Chondrocyte (in vitro differentiated cells): ENCODE measurements at regions not wholly inside any gene's neighbourhood (a gene's known extent, or its start where the extent isn't known, plus 50 kb on each side); places are given as distances from the start of the nearest gene placed in this dataset.

ENCODE experiments used
- DNase-seq: peaks from one replicate; pipeline ENCODE4 v3.0.0; 2021; ENCODE audit warnings: mixed read lengths, low spot score
- H3K27ac Mint-ChIP-seq: one replicate; pipeline ENCODE4 v1.8.0; 2021; ENCODE audit warnings: mild to moderate bottlenecking, moderate library complexity, mixed read lengths; ENCODE audit not compliant: unreplicated experiment
- H3K27me3 Mint-ChIP-seq: 2 replicates; pipeline ENCODE4 v1.8.0; 2021; ENCODE audit warnings: low read depth, mixed read lengths
- H3K36me3 Mint-ChIP-seq: 2 replicates; pipeline ENCODE4 v1.8.0; 2021; ENCODE audit warnings: low read depth, mixed read lengths
- H3K4me1 Mint-ChIP-seq: 2 replicates; pipeline ENCODE4 v1.8.0; 2021; ENCODE audit warnings: low read depth, mild to moderate bottlenecking, mixed read lengths
- H3K4me3 Mint-ChIP-seq: one replicate; pipeline ENCODE4 v1.8.0; 2021; ENCODE audit warnings: mild to moderate bottlenecking, moderate library complexity, mixed read lengths; ENCODE audit not compliant: unreplicated experiment
- H3K9me3 Mint-ChIP-seq: 2 replicates; pipeline ENCODE4 v1.8.0; 2021; ENCODE audit warnings: low read depth, mixed read lengths
- TF ChIP-seq, protein P1 (sequence below): fragments of 200-600 bp; sonication (generic); IDR thresholded peaks from 2 replicates; pipeline ENCODE4 v1.5.0; 2021; ENCODE audit warnings: antibody characterized with exemption, mild to moderate bottlenecking, moderate library complexity

GRCh38 chr15:46901001-46901400 is 816.3 kb upstream of the SEMA6D start:
- Mint-ChIP-seq H3K4me3 (no peak overlapping the region), H3K4me1 (no peaks in the 10 kb centered on the region), H3K36me3 (no peaks in the 10 kb centered on the region), H3K9me3 (peaks cover 6% of the 10 kb centered on the region), H3K27me3 (no peaks in the 10 kb centered on the region), H3K27ac (no peak overlapping the region)
- no peak for DNase-seq
- TF ChIP-seq, protein P1, sequence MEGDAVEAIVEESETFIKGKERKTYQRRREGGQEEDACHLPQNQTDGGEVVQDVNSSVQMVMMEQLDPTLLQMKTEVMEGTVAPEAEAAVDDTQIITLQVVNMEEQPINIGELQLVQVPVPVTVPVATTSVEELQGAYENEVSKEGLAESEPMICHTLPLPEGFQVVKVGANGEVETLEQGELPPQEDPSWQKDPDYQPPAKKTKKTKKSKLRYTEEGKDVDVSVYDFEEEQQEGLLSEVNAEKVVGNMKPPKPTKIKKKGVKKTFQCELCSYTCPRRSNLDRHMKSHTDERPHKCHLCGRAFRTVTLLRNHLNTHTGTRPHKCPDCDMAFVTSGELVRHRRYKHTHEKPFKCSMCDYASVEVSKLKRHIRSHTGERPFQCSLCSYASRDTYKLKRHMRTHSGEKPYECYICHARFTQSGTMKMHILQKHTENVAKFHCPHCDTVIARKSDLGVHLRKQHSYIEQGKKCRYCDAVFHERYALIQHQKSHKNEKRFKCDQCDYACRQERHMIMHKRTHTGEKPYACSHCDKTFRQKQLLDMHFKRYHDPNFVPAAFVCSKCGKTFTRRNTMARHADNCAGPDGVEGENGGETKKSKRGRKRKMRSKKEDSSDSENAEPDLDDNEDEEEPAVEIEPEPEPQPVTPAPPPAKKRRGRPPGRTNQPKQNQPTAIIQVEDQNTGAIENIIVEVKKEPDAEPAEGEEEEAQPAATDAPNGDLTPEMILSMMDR = no peak

GRCh38 chr15:46917721-46918252 is 799.5 kb upstream of the SEMA6D start:
- Mint-ChIP-seq H3K36me3 (no peaks in the 10 kb centered on the region), H3K4me3 (no peak overlapping the region), H3K4me1 (no peaks in the 10 kb centered on the region), H3K9me3 (peaks cover under 1% of the 10 kb centered on the region), H3K27me3 (no peaks in the 10 kb centered on the region), H3K27ac (no peak overlapping the region)
- TF ChIP-seq, protein P1 = no peak
- DNase-seq = no peak

DNA sequence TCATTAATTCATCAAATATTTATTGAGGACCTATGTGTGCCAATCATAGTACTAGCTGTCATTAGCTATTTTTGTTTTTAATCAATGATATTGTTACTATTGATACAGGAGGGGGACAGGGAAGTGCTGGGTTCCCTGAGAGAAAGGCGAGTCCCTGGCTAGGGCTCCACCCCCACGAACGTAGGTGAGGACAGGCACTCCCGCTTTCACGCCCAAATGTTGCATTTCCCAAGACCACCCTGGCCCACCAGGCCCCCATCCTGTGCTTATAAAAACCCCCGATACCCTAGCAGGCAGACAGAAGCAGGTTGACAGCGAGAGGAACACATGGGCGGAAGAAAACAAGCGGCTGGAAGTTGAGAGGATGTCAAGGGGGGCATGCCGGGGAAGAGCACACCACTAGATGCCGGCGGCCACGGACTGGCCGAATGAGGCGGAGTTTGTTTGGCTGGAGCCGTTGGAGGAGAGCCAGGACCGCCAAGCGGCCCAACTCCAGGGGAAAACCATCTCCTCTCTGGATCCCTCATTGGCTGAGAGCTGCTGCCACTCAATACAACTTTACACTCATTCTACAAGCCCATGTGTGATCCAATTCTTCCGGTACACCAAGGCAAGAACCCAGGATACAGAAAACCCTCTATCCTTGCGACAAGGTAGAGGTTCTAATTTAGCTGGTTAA is 798.7 kb upstream of the SEMA6D start:
- Mint-ChIP-seq H3K27ac (no peak overlapping the region), H3K4me3 (no peak overlapping the region), H3K27me3 (no peaks in the 10 kb centered on the region), H3K36me3 (no peaks in the 10 kb centered on the region), H3K4me1 (no peaks in the 10 kb centered on the region), H3K9me3 (no peaks in the 10 kb centered on the region)
- TF ChIP-seq, protein P1 = no peak
- DNase-seq = no peak

DNA sequence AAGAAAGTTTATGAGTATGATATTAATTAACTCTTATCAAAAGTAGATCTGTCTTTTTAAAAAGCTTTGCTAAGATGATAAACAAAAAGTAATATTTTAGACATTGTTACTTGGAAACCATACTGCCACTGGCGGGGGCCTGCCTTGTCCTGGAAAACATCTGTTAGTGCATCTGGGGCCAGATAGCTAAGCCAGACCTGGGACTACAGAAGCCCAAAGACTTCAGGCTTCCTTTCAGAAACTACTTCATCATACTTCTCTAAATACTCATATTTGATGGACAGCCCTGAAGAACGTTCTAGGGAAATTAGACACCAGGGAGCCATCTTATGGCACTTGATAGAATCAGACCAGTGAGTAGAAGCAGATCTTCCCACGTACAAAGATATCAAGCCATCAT is 795.4 kb upstream of the SEMA6D start:
- Mint-ChIP-seq H3K4me1 (no peaks in the 10 kb centered on the region), H3K9me3 (no peaks in the 10 kb centered on the region), H3K4me3 (no peak overlapping the region), H3K36me3 (no peaks in the 10 kb centered on the region), H3K27me3 (no peaks in the 10 kb centered on the region), H3K27ac (no peak overlapping the region)
- DNase-seq = no peak
- TF ChIP-seq, protein P1 = no peak

- DNase-seq = no peak
- Mint-ChIP-seq H3K27ac (no peak overlapping the region), H3K9me3 (no peaks in the 10 kb centered on the region), H3K4me3 (no peak overlapping the region), H3K4me1 (no peaks in the 10 kb centered on the region), H3K27me3 (no peaks in the 10 kb centered on the region), H3K36me3 (no peaks in the 10 kb centered on the region)
- TF ChIP-seq, protein P1 = no peak
Measured at GRCh38 chr15:46930426-46930825, 786.9 kb upstream of the SEMA6D start.
